ENCODE measurements at regions not wholly inside any gene's neighbourhood (a gene's known extent, or its start where the extent isn't known, plus 50 kb on each side); places are given as distances from the start of the nearest gene placed in this dataset.
A peak's percentile ranks its signal among the peaks of the same experiment; 100 is the strongest.

DNA sequence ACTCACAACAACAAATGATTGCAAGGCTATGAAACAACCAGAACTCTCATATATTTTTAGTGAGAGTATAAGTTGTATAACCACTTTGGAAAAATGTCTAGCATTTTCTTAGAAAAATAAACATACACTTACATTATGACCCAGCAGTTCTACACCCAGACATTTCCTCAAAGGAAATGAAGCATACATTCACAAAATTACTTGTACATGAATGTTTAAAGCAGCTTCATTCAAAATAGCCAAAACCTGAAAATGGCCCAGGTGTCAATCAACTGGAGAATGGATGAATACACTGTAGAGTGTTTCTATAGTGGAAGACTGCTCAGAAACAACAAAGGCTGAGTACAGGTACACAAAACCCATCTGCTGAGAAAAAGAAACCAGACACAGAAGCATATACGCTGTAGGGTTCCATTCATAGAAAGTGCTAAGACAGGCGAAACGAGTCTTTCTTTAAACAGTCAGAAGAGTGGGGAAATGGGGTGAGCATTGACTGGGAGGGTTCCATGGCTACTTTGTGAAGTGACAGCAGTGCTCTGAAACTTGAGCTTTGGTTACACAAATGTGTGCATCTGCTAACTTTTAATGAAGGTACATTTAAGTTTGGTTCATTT lies 799.0 kb downstream of the DCDC2C start:
- in situ Hi-C loops (cut with HindIII; ENCODE audit: low pct_ligation_motif_present, low sequenced_read_pairs) = no loop called here
- H3K27ac ChIP-seq = no peak overlapping the region

DNA sequence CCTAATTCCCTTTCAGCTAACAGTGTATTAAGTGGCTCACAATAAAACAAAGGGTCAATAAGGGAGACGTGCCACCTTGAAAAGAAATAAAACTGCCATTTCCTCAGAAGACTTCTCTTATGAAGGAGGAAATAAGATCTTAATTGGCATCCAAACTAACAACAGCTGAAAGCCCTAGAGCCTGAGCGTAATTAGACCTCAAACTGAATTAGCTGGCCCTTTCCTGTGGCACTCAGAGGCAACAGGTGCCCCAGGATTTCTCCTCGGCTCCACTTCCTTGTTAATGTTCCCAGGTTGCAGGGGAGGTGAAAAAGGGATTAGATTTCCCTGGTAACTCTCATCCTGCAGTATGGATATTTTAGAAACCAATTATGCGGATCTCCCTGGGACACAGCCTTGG lies 804.3 kb downstream of the DCDC2C start:
- TF ChIP-seq, protein P1, sequence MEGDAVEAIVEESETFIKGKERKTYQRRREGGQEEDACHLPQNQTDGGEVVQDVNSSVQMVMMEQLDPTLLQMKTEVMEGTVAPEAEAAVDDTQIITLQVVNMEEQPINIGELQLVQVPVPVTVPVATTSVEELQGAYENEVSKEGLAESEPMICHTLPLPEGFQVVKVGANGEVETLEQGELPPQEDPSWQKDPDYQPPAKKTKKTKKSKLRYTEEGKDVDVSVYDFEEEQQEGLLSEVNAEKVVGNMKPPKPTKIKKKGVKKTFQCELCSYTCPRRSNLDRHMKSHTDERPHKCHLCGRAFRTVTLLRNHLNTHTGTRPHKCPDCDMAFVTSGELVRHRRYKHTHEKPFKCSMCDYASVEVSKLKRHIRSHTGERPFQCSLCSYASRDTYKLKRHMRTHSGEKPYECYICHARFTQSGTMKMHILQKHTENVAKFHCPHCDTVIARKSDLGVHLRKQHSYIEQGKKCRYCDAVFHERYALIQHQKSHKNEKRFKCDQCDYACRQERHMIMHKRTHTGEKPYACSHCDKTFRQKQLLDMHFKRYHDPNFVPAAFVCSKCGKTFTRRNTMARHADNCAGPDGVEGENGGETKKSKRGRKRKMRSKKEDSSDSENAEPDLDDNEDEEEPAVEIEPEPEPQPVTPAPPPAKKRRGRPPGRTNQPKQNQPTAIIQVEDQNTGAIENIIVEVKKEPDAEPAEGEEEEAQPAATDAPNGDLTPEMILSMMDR (IDR thresholded peaks at IDR 0.05; ENCODE audit: low read depth, low read length, missing control alignments) = no peak
- Histone ChIP-seq H3K27me3 (replicated peaks) (no peaks in the 10 kb centered on the region), H3K36me3 (replicated peaks) (no peaks in the 10 kb centered on the region), H3K4me3 (ENCODE audit: low read depth, low read length) (no peak overlapping the region), H3K27ac (no peak overlapping the region)
- in situ Hi-C loops (cut with HindIII; ENCODE audit: low pct_ligation_motif_present, low sequenced_read_pairs) = no loop called here
- no peak for DNase-seq

More for the DNA sequence above, 799.0 kb downstream of the DCDC2C start:
- H3K36me3 ChIP-seq (replicated peaks) = no peaks in the 10 kb centered on the region
- peak; percentile 9 for DNase-seq
- no peak overlapping the region for H3K4me3 ChIP-seq (ENCODE audit: low read depth, low read length)
- TF ChIP-seq, protein P1 (IDR thresholded peaks at IDR 0.05; ENCODE audit: low read depth, low read length, missing control alignments) = no peak
- H3K27me3 ChIP-seq (replicated peaks) = no peaks in the 10 kb centered on the region

DNA sequence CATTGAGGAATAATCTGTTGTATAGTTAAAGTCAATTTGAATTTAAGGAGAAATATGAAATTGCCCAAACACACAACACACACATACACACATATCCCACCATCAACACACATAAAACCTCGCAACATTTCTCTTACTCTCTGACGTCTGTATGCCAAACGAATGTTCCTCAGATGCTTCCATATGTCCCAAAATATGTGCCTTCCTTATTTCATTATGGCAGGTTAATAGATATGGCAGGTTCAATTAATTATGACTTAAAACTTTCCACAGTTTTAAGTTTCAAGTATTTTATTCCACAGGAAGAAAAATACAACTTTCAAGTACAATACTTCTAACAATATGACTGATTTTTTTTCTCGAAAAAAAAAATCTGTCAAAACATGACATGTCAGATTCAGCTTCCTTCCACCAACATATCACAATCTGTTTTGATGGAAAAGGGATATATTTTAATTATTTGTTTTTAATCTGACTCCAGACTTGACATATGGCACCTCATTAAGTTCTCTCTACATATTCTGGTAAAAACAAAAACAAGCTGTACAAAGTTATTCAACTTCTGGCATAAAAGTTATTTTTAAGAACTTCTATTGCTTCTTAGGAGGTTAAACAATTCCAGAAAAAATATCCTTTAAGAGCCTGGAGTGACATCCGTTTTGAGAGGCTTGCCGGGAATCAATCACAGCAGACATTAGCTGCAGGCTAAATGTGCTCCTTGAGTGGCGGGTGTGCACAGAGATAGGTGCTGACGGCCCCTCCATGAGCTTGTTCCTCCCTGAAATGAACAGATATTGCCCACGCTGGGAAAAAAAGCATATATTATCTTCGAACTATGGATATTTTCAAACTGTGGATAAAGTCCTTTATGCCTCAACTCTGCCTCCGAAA lies 812.7 kb downstream of the DCDC2C start:
- Histone ChIP-seq H3K27ac (no peak overlapping the region), H3K27me3 (replicated peaks) (no peaks in the 10 kb centered on the region), H3K36me3 (replicated peaks) (no peaks in the 10 kb centered on the region), H3K4me3 (ENCODE audit: low read depth, low read length) (no peak overlapping the region)
- in situ Hi-C loops (cut with HindIII; ENCODE audit: low pct_ligation_motif_present, low sequenced_read_pairs) = no loop called here
- no peak for DNase-seq
- TF ChIP-seq, protein P1 (IDR thresholded peaks at IDR 0.05; ENCODE audit: low read depth, low read length, missing control alignments) = no peak

DNA sequence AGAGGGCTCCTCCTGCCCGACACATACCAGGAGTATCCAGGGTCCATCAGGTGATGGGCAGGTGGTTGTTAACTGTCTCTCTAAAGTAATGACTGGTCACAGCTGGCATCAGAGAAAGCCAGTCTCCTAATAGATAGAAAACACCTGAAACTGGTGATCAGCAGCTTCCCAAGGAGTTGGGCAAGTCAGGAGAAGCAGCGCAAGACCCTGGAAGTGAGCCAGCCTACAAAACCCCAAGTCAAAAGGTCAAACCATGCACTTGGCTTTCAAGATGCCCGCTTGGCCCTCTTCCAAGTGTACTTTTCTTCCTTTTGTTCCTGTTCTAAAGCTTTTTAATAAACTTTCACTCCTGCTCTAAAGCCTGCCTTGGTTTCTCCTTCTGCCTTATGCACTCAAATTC lies 815.2 kb downstream of the DCDC2C start:
- Histone ChIP-seq H3K27me3 (replicated peaks) (no peaks in the 10 kb centered on the region), H3K4me3 (ENCODE audit: low read depth, low read length) (no peak overlapping the region), H3K27ac (no peak overlapping the region), H3K36me3 (replicated peaks) (no peaks in the 10 kb centered on the region)
- in situ Hi-C loops (cut with HindIII; ENCODE audit: low pct_ligation_motif_present, low sequenced_read_pairs) = no loop called here
- no peak for DNase-seq
- TF ChIP-seq, protein P1 (IDR thresholded peaks at IDR 0.05; ENCODE audit: low read depth, low read length, missing control alignments) = no peak

DNA sequence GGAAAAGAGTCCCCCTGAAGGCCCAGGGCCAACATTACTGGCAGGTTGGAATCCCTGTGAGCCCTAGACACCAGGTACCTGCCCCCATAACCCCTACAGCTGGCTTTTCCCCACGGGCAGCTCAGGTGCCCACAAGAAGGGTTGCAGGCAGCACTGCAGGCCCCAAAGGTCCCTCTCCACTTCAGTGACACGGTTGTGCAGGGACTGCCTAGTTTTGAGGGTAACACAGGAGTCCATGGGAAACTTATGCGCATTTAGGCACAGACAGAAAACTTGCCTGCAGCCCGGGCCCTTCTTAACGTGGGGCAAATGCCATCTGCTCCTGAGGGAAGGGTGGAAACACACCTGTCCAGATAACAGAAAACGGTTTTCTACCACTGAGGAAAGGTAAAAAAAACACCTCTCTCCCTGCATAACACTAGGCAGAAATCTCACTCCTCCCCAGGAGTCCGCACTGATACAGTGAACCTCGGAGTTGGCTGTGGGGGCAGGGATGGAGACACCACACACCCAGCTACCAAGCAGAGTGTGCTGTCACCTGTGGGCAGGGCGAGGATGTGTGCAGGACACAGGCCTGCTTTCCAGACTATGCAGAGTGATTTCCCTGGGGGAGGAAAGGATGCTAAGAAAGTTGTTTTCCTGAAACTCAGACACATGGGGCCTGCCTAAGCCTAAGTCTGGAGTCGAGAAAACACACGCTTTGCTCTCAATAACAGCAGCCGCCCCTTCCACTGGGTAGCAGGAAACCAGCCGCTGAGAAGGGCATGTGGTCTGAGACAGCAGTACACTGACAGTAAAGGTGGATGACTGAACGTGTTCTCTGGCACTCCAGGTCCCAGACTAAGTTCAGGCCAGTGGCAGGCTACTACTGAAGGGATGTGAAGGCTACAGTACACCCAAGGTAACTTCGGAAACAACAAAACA lies 819.4 kb downstream of the DCDC2C start:
- no peak for DNase-seq
- TF ChIP-seq, protein P1 (IDR thresholded peaks at IDR 0.05; ENCODE audit: low read depth, low read length, missing control alignments) = no peak
- H3K27me3 ChIP-seq (replicated peaks) = no peaks in the 10 kb centered on the region
- H3K27ac ChIP-seq = no peak overlapping the region
- in situ Hi-C loops (cut with HindIII; ENCODE audit: low pct_ligation_motif_present, low sequenced_read_pairs) = no loop called here
- H3K36me3 ChIP-seq (replicated peaks) = no peaks in the 10 kb centered on the region
- no peak overlapping the region for H3K4me3 ChIP-seq (ENCODE audit: low read depth, low read length)
